SK-N-SH (cell line): ENCODE measurements at regions not wholly inside any gene's neighbourhood (a gene's known extent, or its start where the extent isn't known, plus 50 kb on each side); places are given as distances from the start of the nearest gene placed in this dataset.

Source experiments
- CHD2 ChIP-seq: fragments of 150-350 bp; IDR thresholded peaks from 2 replicates; pipeline ENCODE4 v1.6.1; 2018; ENCODE audit warnings: low read length; ENCODE audit not compliant: partially characterized antibody
- CTCF ChIP-seq: fragments of 200-600 bp; sonication (generic); IDR thresholded peaks from 2 replicates; pipeline ENCODE4 v1.6.1; 2017; ENCODE audit warnings: antibody characterized with exemption, mild to moderate bottlenecking, moderate library complexity
- EZH2phosphoT487 ChIP-seq: fragments of 200-600 bp; sonication (generic); IDR thresholded peaks from 2 replicates; pipeline ENCODE4 v1.6.1; 2017; ENCODE audit warnings: low read depth, mixed run types, mild to moderate bottlenecking, antibody characterized with exemption, moderate library complexity, borderline replicate concordance
- FOXJ3 ChIP-seq: sonication (generic); formaldehyde crosslinking; IDR thresholded peaks from 2 replicates; pipeline ENCODE4 v1.5.1; 2020; ENCODE audit warnings: mild to moderate bottlenecking, missing genetic modification reagents
- GABPA ChIP-seq: IDR thresholded peaks from 2 replicates; pipeline ENCODE4 v1.4.0; 2012; ENCODE audit warnings: low read depth, mild to moderate bottlenecking
- GATA2 ChIP-seq: sonication (generic); formaldehyde crosslinking; IDR thresholded peaks from 2 replicates; pipeline ENCODE4 v1.5.0; 2020; ENCODE audit warnings: mild to moderate bottlenecking, missing genetic modification reagents
- JUND ChIP-seq: IDR thresholded peaks from 2 replicates; pipeline ENCODE4 v1.4.0; 2012
- MXI1 ChIP-seq: IDR thresholded peaks from 2 replicates; pipeline ENCODE4 v1.6.1; 2012; ENCODE audit warnings: mild to moderate bottlenecking, low read depth, low read length, improper control_type of control experiment
- POLR2AphosphoS5 ChIP-seq: IDR thresholded peaks from 2 replicates; pipeline ENCODE4 v1.6.1; 2012; ENCODE audit warnings: low read depth, low read length
- RCOR1 ChIP-seq: fragments of 150-350 bp; IDR thresholded peaks from 2 replicates; pipeline ENCODE4 v1.6.1; 2017; ENCODE audit warnings: antibody characterized with exemption, low read length
- RFX5 ChIP-seq: IDR thresholded peaks from 2 replicates; pipeline ENCODE4 v1.6.1; 2012; ENCODE audit warnings: mild to moderate bottlenecking, improper control_type of control experiment, low read length

DNA sequence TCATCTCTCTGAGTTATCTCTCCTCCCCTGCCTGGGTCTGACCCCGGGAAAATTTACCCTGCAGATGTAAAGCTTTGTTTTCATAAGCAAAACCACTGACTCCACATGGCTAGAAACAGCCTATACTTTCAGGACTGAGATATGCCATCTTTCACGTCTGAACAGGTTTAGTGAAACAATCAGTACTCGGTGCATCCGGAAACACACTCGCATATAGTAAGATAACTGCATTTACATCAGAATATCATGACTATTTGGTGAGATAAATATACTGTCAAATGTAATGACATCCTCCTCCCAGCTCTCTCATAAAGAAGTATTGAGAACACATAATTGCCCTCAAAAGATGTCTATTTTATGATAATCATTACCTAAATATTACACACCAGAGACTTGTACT, 172.8 kb downstream of the EFNB2 start:
- TF ChIP-seq JUND (no peak), MXI1 (no peak), RFX5 (no peak), CTCF (no peak), POLR2AphosphoS5 (no peak), EZH2phosphoT487 (no peak), FOXJ3 (CRISPR knock-in tag) (no peak), CHD2 (no peak), RCOR1 (no peak), GATA2 (no peak), GABPA (no peak)
